ENCODE measurements at regions not wholly inside any gene's neighbourhood (a gene's known extent, or its start where the extent isn't known, plus 50 kb on each side); places are given as distances from the start of the nearest gene placed in this dataset.

GRCh38 chr2:18891600-18892345 lies 302.4 kb upstream of the NT5C1B start:
- TF ChIP-seq CTCF (IDR thresholded peaks at IDR 0.05) (no peak), POLR2A (IDR thresholded peaks at IDR 0.05) (no peak)

Measured in upper lobe of left lung (tissue), 4 donors.